ENCODE measurements at regions not wholly inside any gene's neighbourhood (a gene's known extent, or its start where the extent isn't known, plus 50 kb on each side); places are given as distances from the start of the nearest gene placed in this dataset.
"Not testable (repeated sequence)": the region's sequence is repeated elsewhere in the genome, so short reads cannot be mapped to it uniquely, and the experiment has no call there.

DNA sequence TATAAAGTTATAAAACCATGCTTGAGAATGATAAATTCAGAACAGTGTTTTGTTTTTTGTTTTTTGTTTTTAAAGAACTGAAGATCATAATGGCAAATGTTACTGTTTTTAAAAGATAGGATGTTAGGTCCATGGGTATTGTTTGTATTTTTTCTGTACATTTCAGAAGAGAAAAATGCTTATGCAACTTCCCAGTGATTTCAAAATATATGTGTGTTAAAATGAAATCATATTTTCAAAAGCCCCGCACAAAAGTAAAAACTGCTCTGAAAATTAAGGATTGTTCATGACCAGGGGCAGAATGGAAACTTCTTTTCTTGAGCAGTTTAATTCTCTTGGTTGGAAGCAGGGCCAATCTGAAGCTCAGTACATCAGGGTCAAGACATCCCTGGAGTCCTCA is 109.2 kb upstream of the SIRPG start:
- DNase-seq (ENCODE audit: low read depth in 1 of 2, low spot score in 1 of 2), result no peak
- no peak for TF ChIP-seq JUND (IDR thresholded peaks at IDR 0.05; ENCODE audit: low read depth)
- in situ Hi-C loops (cut with HindIII; ENCODE audit: low pct_unique_long_range_greater_than_20kb, low sequenced_read_pairs), result no loop called here

DNA sequence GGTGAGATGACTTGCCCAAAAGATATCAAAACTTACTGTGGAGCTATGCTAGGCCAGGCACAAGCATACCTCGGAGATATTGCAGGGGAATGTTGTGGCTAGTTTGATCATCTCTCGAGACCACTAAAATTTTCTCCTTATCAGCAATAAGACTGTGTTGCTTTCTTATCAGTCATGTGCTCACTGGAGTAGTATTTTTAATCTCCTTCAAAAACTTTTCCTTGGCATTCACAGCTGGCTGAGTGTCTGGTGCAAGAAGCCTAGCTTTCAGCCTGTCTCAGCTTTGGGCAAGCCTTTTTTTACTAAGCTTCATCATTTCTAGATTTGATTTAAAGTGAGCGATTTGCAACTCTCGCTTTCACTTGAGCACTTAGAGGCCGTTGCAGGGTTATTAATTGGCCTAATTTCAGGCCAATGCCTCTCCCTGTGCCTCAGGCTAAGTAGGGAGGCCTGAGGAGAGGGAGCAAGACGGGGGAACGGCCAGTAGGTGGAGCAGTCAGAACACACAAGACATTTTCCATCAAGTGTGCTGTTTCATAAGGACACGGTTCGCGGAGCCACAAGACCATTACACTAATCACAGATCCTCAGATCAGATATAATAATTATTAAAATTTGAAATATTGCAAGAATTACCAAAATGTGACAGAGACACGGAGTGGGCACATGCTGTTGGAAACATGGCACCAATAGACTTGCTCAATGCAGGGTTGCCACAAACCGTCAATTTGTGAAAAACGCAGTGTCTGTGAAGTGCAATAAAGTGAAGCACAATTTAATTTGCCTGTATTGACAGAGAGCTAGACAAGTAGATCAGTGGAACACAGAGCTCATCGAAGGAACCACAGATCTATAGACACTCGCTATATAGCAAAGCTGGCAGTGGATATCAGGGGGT is 106.8 kb upstream of the SIRPG start:
- TF ChIP-seq JUND (IDR thresholded peaks at IDR 0.05; ENCODE audit: low read depth), result no peak
- DNase-seq (ENCODE audit: low read depth in 1 of 2, low spot score in 1 of 2), result peak; percentile 45 to 81
- in situ Hi-C loops (cut with HindIII; ENCODE audit: low pct_unique_long_range_greater_than_20kb, low sequenced_read_pairs), result no loop called here

- in situ Hi-C loops (cut with HindIII; ENCODE audit: low pct_unique_long_range_greater_than_20kb, low sequenced_read_pairs), result no loop called here
- TF ChIP-seq JUND (IDR thresholded peaks at IDR 0.05; ENCODE audit: low read depth), result no peak
Measured at GRCh38 chr20:1761598-1761997, 104.0 kb upstream of the SIRPG start.

DNA sequence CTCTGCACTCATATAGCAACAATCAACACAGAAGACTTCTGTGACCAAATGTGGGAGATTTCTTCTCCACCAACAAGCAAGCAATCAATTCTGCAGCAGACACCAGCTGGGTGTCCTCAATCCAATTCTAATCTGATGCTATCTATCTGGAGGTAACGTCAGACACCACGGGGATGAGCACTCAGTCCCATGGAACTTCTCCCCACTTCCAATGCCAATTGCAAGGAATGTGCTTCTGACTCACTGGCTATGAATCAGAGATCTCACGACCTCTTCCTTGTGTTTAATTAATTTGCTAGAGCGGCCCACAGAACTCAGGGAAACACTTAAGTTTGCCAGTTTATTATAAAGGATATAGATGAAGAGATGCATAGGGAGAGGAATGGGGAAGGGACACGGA is 103.5 kb upstream of the SIRPG start:
- no peak for TF ChIP-seq JUND (IDR thresholded peaks at IDR 0.05; ENCODE audit: low read depth)
- no peak for DNase-seq (ENCODE audit: low read depth in 1 of 2, low spot score in 1 of 2)
- in situ Hi-C loops (cut with HindIII; ENCODE audit: low pct_unique_long_range_greater_than_20kb, low sequenced_read_pairs), result no loop called here

More at GRCh38 chr20:1761598-1761997, 104.0 kb upstream of the SIRPG start:
- DNase-seq (ENCODE audit: low read depth in 1 of 2, low spot score in 1 of 2), result no peak

DNA sequence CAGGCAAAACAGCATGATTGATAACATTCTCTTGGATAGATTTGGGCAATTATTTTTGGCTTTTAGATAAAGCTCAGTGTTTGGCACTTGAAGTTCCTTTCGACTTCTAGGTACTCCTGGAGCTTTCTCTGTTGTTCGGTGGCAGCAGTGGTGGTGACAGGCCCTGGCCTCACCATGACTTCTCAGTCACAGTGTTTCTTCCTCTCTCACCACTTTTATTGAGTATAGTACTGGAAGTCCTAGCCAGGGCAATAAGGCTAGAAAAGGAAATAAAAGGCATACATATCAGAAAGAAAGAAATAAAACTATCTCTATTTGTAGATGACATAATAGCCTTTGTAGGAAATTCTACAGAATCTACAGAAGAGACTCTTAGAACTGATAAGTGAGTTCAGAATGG is 101.2 kb upstream of the SIRPG start:
- no peak for TF ChIP-seq JUND (IDR thresholded peaks at IDR 0.05; ENCODE audit: low read depth)
- in situ Hi-C loops (cut with HindIII; ENCODE audit: low pct_unique_long_range_greater_than_20kb, low sequenced_read_pairs), result no loop called here
- DNase-seq (ENCODE audit: low read depth in 1 of 2, low spot score in 1 of 2), result no peak

GRCh38 chr20:1757606-1758512 is 100.3 kb upstream of the SIRPG start:
- in situ Hi-C loops (cut with HindIII; ENCODE audit: low pct_unique_long_range_greater_than_20kb, low sequenced_read_pairs), result no loop called here
- TF ChIP-seq JUND (IDR thresholded peaks at IDR 0.05; ENCODE audit: low read depth), result no peak
- no peak for DNase-seq (ENCODE audit: low read depth in 1 of 2, low spot score in 1 of 2)

- no peak for TF ChIP-seq JUND (IDR thresholded peaks at IDR 0.05; ENCODE audit: low read depth)
- peak in 1 of 2 experiments; percentile 33 for DNase-seq (ENCODE audit: low read depth in 1 of 2, low spot score in 1 of 2)
- in situ Hi-C loops (cut with HindIII; ENCODE audit: low pct_unique_long_range_greater_than_20kb, low sequenced_read_pairs), result no loop called here
Measured at GRCh38 chr20:1757072-1757471, 99.5 kb upstream of the SIRPG start.

DNA sequence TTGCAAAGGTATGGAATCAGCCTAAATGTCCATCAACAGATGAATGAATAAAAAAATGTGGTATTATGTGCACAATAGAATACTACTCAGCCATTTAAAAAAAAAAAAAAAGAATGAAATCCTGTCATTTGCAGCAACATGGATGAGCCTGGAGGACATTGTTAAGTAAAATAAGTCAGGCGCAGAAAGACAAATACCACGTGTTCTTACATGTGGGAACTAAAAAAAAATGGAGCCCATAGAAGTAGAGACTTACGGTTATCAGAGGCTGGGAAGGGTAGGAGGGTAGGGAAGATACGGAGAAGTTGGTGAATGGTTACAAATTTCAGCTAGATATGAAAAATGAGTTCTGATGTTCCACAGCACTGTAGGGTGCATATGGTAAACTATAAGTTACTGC is 97.2 kb upstream of the SIRPG start:
- in situ Hi-C loops (cut with HindIII; ENCODE audit: low pct_unique_long_range_greater_than_20kb, low sequenced_read_pairs), result no loop called here
- DNase-seq (ENCODE audit: low read depth in 1 of 2, low spot score in 1 of 2), result no peak
- TF ChIP-seq JUND (IDR thresholded peaks at IDR 0.05; ENCODE audit: low read depth), result no peak

- no peak for TF ChIP-seq JUND (IDR thresholded peaks at IDR 0.05; ENCODE audit: low read depth)
- in situ Hi-C loops (cut with HindIII; ENCODE audit: low pct_unique_long_range_greater_than_20kb, low sequenced_read_pairs), result no loop called here
- no peak for DNase-seq (ENCODE audit: low read depth in 1 of 2, low spot score in 1 of 2)
Measured at GRCh38 chr20:1754306-1754705, 96.7 kb upstream of the SIRPG start.

DNA sequence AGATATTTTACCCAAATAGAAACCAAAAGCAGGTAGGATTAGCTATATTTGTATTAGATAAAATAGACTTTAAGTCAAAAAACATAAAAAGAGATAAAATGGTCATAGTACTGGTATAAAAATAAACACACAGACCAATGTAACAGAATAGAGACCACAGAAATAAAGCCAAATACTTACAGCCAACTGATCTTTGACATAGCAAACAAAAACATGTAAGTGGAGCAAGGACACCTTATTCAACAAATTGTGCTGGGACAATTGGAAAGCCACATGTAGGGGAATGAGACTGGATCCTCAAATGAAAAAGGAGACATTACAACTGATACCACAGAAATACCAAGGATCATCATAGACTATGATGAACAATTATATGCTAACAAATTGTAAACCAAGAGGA is 94.5 kb upstream of the SIRPG start:
- no peak for DNase-seq (ENCODE audit: low read depth in 1 of 2, low spot score in 1 of 2)
- in situ Hi-C loops (cut with HindIII; ENCODE audit: low pct_unique_long_range_greater_than_20kb, low sequenced_read_pairs), result no loop called here
- no peak for TF ChIP-seq JUND (IDR thresholded peaks at IDR 0.05; ENCODE audit: low read depth)

DNA sequence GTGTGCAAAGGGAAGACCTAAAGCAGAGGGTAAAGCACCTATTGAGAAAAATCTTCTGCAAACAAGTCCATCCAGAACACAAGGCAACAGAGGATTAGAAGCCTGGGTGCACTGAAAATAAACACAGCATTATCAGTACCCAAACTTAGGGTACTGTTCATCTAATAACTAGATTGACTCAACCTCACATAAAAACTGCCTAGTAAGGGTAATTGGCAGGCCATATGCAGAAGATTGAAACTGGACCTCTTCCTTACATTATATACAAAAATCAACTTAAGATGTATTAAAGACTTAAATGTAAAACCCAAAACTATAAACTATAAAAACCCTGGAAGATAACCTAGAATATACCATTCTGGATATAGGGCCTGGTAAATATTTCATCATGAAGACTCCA is 91.2 kb upstream of the SIRPG start:
- in situ Hi-C loops (cut with HindIII; ENCODE audit: low pct_unique_long_range_greater_than_20kb, low sequenced_read_pairs), result no loop called here
- DNase-seq (ENCODE audit: low read depth in 1 of 2, low spot score in 1 of 2), result no peak
- no peak for TF ChIP-seq JUND (IDR thresholded peaks at IDR 0.05; ENCODE audit: low read depth)

- TF ChIP-seq JUND (IDR thresholded peaks at IDR 0.05; ENCODE audit: low read depth), result no peak
- no peak for DNase-seq (ENCODE audit: low read depth in 1 of 2, low spot score in 1 of 2)
- in situ Hi-C loops (cut with HindIII; ENCODE audit: low pct_unique_long_range_greater_than_20kb, low sequenced_read_pairs), result no loop called here
Measured at GRCh38 chr20:1747953-1748577, 90.5 kb upstream of the SIRPG start.

DNA sequence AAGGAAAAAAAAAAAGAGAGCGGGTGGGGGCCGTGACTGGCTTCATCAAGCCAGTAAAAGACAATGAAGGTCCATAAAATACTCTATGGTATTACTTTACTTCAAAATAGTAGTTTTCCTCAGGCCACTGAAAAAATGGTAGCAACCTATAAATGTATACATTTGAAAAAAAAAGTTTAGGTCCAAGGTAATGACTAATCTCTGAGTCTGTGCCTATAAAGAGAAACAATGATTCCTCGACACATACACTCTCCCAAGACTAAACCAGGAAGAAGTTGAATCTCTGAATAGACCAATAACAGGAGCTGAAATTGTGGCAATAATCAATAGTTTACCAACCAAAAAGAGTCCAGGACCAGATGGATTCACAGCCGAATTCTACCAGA is 84.5 kb upstream of the SIRPG start:
- DNase-seq (ENCODE audit: low read depth in 1 of 2, low spot score in 1 of 2), result not testable (repeated sequence)

More for the DNA sequence above, 84.5 kb upstream of the SIRPG start:
- in situ Hi-C loops (cut with HindIII; ENCODE audit: low pct_unique_long_range_greater_than_20kb, low sequenced_read_pairs), result not testable (repeated sequence)

All from T47D (cell line).